SU-DHL-6 (cell line): ENCODE measurements at regions not wholly inside any gene's neighbourhood (a gene's known extent, or its start where the extent isn't known, plus 50 kb on each side); places are given as distances from the start of the nearest gene placed in this dataset.

Experiments
- H2AFZ ChIP-seq: fragments of 200-600 bp; sonication (generic); 2 replicates; pipeline ENCODE4 v1.6.1; 2014; ENCODE audit warnings: low read depth, mild to moderate bottlenecking, moderate library complexity, mixed read lengths, antibody characterized with exemption, low read length; ENCODE audit not compliant: severe bottlenecking
- H3F3A ChIP-seq: fragments of 200-600 bp; shearing (Covaris generic); 2 replicates; pipeline ENCODE4 v1.6.0; 2016; ENCODE audit warnings: antibody characterized with exemption, mild to moderate bottlenecking; ENCODE audit not compliant: insufficient read depth
- H3K27ac ChIP-seq: fragments of 200-600 bp; sonication (generic); 2 replicates; pipeline ENCODE4 v1.5.1; 2016; ENCODE audit warnings: low read depth, mild to moderate bottlenecking, low read length, moderate library complexity, mixed read lengths
- H3K27me3 ChIP-seq: fragments of 200-600 bp; sonication (generic), shearing (Covaris generic); 2 replicates; pipeline ENCODE4 v1.6.0; 2014; ENCODE audit warnings: mild to moderate bottlenecking, low read length
- H3K36me3 ChIP-seq: fragments of 200-600 bp; sonication (generic); 2 replicates; pipeline ENCODE4 v1.6.1; 2014; ENCODE audit warnings: mild to moderate bottlenecking, low read length, mixed read lengths
- H3K4me2 ChIP-seq: fragments of 300-600, 200-600 bp; shearing (Covaris generic), sonication (generic); 2 replicates; pipeline ENCODE4 v1.6.0; 2014; ENCODE audit warnings: low read length, low read depth, mild to moderate bottlenecking; ENCODE audit not compliant: poor library complexity, severe bottlenecking
- H3K4me3 ChIP-seq: fragments of 200-600 bp; sonication (generic); 2 replicates; pipeline ENCODE4 v1.5.1; 2014; ENCODE audit warnings: antibody characterized with exemption, low read length, mild to moderate bottlenecking, mixed read lengths; ENCODE audit not compliant: insufficient read depth, poor library complexity, severe bottlenecking
- H3K79me2 ChIP-seq: fragments of 200-600 bp; sonication (generic); 2 replicates; pipeline ENCODE4 v1.6.1; 2014; ENCODE audit warnings: mild to moderate bottlenecking, low read length, moderate library complexity; ENCODE audit not compliant: insufficient read depth
- H3K9ac ChIP-seq: fragments of 200-600 bp; sonication (generic); 2 replicates; pipeline ENCODE4 v1.7.0; 2014; ENCODE audit warnings: mild to moderate bottlenecking, low read length
- H3K9me2 ChIP-seq: fragments of 200-600 bp; sonication (generic); replicated peaks from 2 replicates; pipeline ENCODE4 v1.6.1; 2014; ENCODE audit warnings: low read length; ENCODE audit not compliant: insufficient read depth
- H3K9me3 ChIP-seq: fragments of 200-600 bp; sonication (generic); 2 replicates; pipeline ENCODE4 v1.6.1; 2014; ENCODE audit warnings: low read length, mixed read lengths; ENCODE audit not compliant: insufficient read depth
- H4K20me1 ChIP-seq: fragments of 200-600 bp; sonication (generic); 2 replicates; pipeline ENCODE4 v1.6.1; 2014; ENCODE audit warnings: low read depth, mild to moderate bottlenecking, antibody characterized with exemption, low read length, moderate library complexity, mixed read lengths
- CTCF ChIP-seq: fragments of 200-600 bp; sonication (generic); IDR thresholded peaks from one replicate; pipeline ENCODE4 v1.5.1; 2017; ENCODE audit warnings: antibody characterized with exemption, mild to moderate bottlenecking, low read length, moderate library complexity; ENCODE audit not compliant: insufficient read depth, poor library complexity, severe bottlenecking
- EZH2phosphoT487 ChIP-seq: fragments of 200-600 bp; sonication (generic), shearing (Covaris generic); conservative IDR thresholded peaks from 2 replicates; pipeline ENCODE4 v1.6.1; 2018; ENCODE audit warnings: mild to moderate bottlenecking, antibody characterized with exemption, low read length, moderate library complexity, mixed read lengths

GRCh38 chr16:64823481-64824075, 298.3 kb downstream of the CDH11 start:
- TF ChIP-seq CTCF = no peak
- no peak for TF ChIP-seq EZH2phosphoT487
- H3K79me2 ChIP-seq = no peaks in the 10 kb centered on the region
- no peak overlapping the region for H3K9ac ChIP-seq
- H3K27me3 ChIP-seq = no peaks in the 10 kb centered on the region
- H3K27ac ChIP-seq = no peak overlapping the region
- no peaks in the 10 kb centered on the region for H3K9me3 ChIP-seq
- no peaks in the 10 kb centered on the region for H3K36me3 ChIP-seq
- H3F3A ChIP-seq = no peaks in the 10 kb centered on the region
- no peaks in the 10 kb centered on the region for H3K9me2 ChIP-seq
- H4K20me1 ChIP-seq = no peaks in the 10 kb centered on the region
- no peak overlapping the region for H3K4me2 ChIP-seq
- no peak overlapping the region for H3K4me3 ChIP-seq
- no peak overlapping the region for H2AFZ ChIP-seq

GRCh38 chr16:64809876-64810629, 311.8 kb downstream of the CDH11 start:
- Histone ChIP-seq H3K27me3 (no peaks in the 10 kb centered on the region), H3K27ac (no peak overlapping the region), H3K36me3 (no peaks in the 10 kb centered on the region), H3K9me3 (no peaks in the 10 kb centered on the region), H3K4me3 (no peak overlapping the region), H3K4me2 (no peak overlapping the region), H2AFZ (no peak overlapping the region), H3K9ac (no peak overlapping the region), H3K79me2 (no peaks in the 10 kb centered on the region), H3K9me2 (no peaks in the 10 kb centered on the region; the same call in 1 of the 2 replicates), H3F3A (no peaks in the 10 kb centered on the region), H4K20me1 (no peaks in the 10 kb centered on the region)
- TF ChIP-seq CTCF (no peak), EZH2phosphoT487 (no peak)

- Histone ChIP-seq H3F3A (no peaks in the 10 kb centered on the region), H3K9ac (no peak overlapping the region), H3K9me2 (no peaks in the 10 kb centered on the region), H3K79me2 (no peaks in the 10 kb centered on the region), H4K20me1 (no peaks in the 10 kb centered on the region), H3K4me2 (no peak overlapping the region), H3K27ac (no peak overlapping the region), H3K36me3 (no peaks in the 10 kb centered on the region), H2AFZ (no peak overlapping the region), H3K9me3 (no peaks in the 10 kb centered on the region), H3K27me3 (no peaks in the 10 kb centered on the region), H3K4me3 (no peak overlapping the region)
- no peak for TF ChIP-seq EZH2phosphoT487
- TF ChIP-seq CTCF = no peak
These were observed 313.4 kb downstream of the CDH11 start for GRCh38 chr16:64808474-64808873.
